SK-N-SH (cell line): ENCODE measurements at regions not wholly inside any gene's neighbourhood (a gene's known extent, or its start where the extent isn't known, plus 50 kb on each side); places are given as distances from the start of the nearest gene placed in this dataset.

Experiments
- CTCF ChIA-PET: fragments of 300-600, 350-600 bp; formaldehyde crosslinking; extraction: SDS; loops from one replicate; lab custom pipeline; 2021; lab: Yijun Ruan, JAX
- POLR2A ChIA-PET: fragments of 350-600 bp; sonication (Branson Sonifier 250); formaldehyde crosslinking; extraction: SDS; loops from one replicate; lab custom pipeline; 2020; ENCODE audit warnings: antibody characterized with exemption, inconsistent platforms; lab: Yijun Ruan, JAX
- DNase-seq: peaks from one replicate; pipeline ENCODE4 v3.0.0; 2012
- H2AFZ ChIP-seq: fragments of 200-600 bp; sonication (generic); 2 replicates; pipeline ENCODE4 v1.8.1; 2016; ENCODE audit warnings: antibody characterized with exemption, mild to moderate bottlenecking, low read depth
- H3F3A ChIP-seq: fragments of 200-600 bp; sonication (generic); replicated peaks from 2 replicates; pipeline ENCODE3; 2016; ENCODE audit warnings: antibody characterized with exemption, mild to moderate bottlenecking; ENCODE audit not compliant: insufficient read depth
- H3K27ac ChIP-seq, 2 experiments: fragments of 200-500 bp in 1 of 2; fragments of 200-600 bp in 1 of 2; sonication (Bioruptor generic) in 1 of 2; sonication (generic), shearing (Covaris generic) in 1 of 2; 2 replicates each; pipeline versions ENCODE4 v1.5.1 to v1.6.1; 2014 to 2016; ENCODE audit warnings: low read depth in 2 of 2, inconsistent platforms in 1 of 2, low read length in 1 of 2, mild to moderate bottlenecking in 1 of 2, mixed read lengths in 1 of 2
- H3K27me3 ChIP-seq: fragments of 200-600 bp; sonication (generic), shearing (Covaris generic); 2 replicates; pipeline ENCODE4 v1.6.1; 2016; ENCODE audit warnings: mixed run types; ENCODE audit not compliant: insufficient read depth
- H3K36me3 ChIP-seq, 2 experiments: fragments of 200-500 bp in 1 of 2; fragments of 200-600 bp in 1 of 2; sonication (Bioruptor generic) in 1 of 2; sonication (generic) in 1 of 2; replicated peaks in 1 of 2; 2 replicates each; pipeline versions ENCODE3 to v1.5.1; 2014 to 2016; ENCODE audit warnings: low read length in 1 of 2, mild to moderate bottlenecking in 1 of 2; ENCODE audit not compliant: insufficient read depth in 2 of 2, control insufficient read depth in 1 of 2
- H3K4me1 ChIP-seq, 2 experiments: fragments of 200-500 bp in 1 of 2; fragments of 200-600 bp in 1 of 2; sonication (Bioruptor generic) in 1 of 2; sonication (generic), shearing (Covaris generic) in 1 of 2; 2 replicates each; pipeline versions ENCODE4 v1.5.1 to v1.6.1; 2014 to 2016; ENCODE audit warnings: low read depth in 1 of 2, low read length in 1 of 2, mixed run types in 1 of 2; ENCODE audit not compliant: insufficient read depth in 2 of 2, control insufficient read depth in 1 of 2
- H3K4me2 ChIP-seq: fragments of 200-600 bp; sonication (generic), shearing (Covaris generic); 2 replicates; pipeline ENCODE4 v1.6.1; 2017; ENCODE audit warnings: mixed run types
- H3K4me3 ChIP-seq, 2 experiments: fragments of 200-500 bp in 1 of 2; fragments of 200-600 bp in 1 of 2; sonication (Bioruptor generic) in 1 of 2; sonication (generic), shearing (Covaris generic) in 1 of 2; 2 replicates each; pipeline versions ENCODE4 v1.5.1 to v1.8.1; 2014 to 2016; ENCODE audit warnings: low read depth in 2 of 2, inconsistent platforms in 1 of 2, low read length in 1 of 2, mild to moderate bottlenecking in 1 of 2, mixed read lengths in 1 of 2, moderate library complexity in 1 of 2
- H3K79me2 ChIP-seq: fragments of 200-600 bp; sonication (generic); 2 replicates; pipeline ENCODE4 v1.8.1; 2017; ENCODE audit warnings: mild to moderate bottlenecking; ENCODE audit not compliant: insufficient read depth
- H3K9ac ChIP-seq: fragments of 200-600 bp; sonication (generic); 2 replicates; pipeline ENCODE4 v1.6.1; 2017; ENCODE audit warnings: mixed run types
- H3K9me2 ChIP-seq: fragments of 200-600 bp; sonication (generic); 2 replicates; pipeline ENCODE4 v1.6.1; 2017; ENCODE audit warnings: mixed run types
- H3K9me3 ChIP-seq: fragments of 200-600 bp; sonication (generic); 2 replicates; pipeline ENCODE4 v1.6.1; 2017; ENCODE audit warnings: mixed run types, mild to moderate bottlenecking, moderate library complexity
- H4K20me1 ChIP-seq: fragments of 200-600 bp; sonication (generic); 2 replicates; pipeline ENCODE4 v1.6.1; 2017; ENCODE audit warnings: mild to moderate bottlenecking, mixed run types; ENCODE audit not compliant: insufficient read depth
- FOSL2 ChIP-seq: IDR thresholded peaks from 2 replicates; pipeline ENCODE4 v1.4.0; 2012; ENCODE audit warnings: low read depth, mild to moderate bottlenecking, moderate library complexity, borderline replicate concordance
- GABPA ChIP-seq: IDR thresholded peaks from 2 replicates; pipeline ENCODE4 v1.4.0; 2012; ENCODE audit warnings: low read depth, mild to moderate bottlenecking
- RCOR1 ChIP-seq: fragments of 150-350 bp; IDR thresholded peaks from 2 replicates; pipeline ENCODE4 v1.6.1; 2017; ENCODE audit warnings: antibody characterized with exemption, low read length
- RFX5 ChIP-seq: IDR thresholded peaks from 2 replicates; pipeline ENCODE4 v1.6.1; 2012; ENCODE audit warnings: mild to moderate bottlenecking, improper control_type of control experiment, low read length
- SIN3A ChIP-seq: IDR thresholded peaks from 2 replicates; pipeline ENCODE4 v1.6.1; 2012; ENCODE audit warnings: low read depth, mild to moderate bottlenecking, low read length, moderate library complexity, borderline replicate concordance
- TCF12 ChIP-seq: IDR thresholded peaks from 2 replicates; pipeline ENCODE4 v1.4.0; 2012
- TEAD4 ChIP-seq: IDR thresholded peaks from 2 replicates; pipeline ENCODE4 v1.4.0; 2012; ENCODE audit warnings: mild to moderate bottlenecking, borderline replicate concordance; ENCODE audit not compliant: insufficient read depth
- WGBS: methylation state at CpG from one replicate; pipeline ENCODE4 v1.1.6; 2017; ENCODE audit warnings: low lambda C conversion rate; 5-methylcytosine and 5-hydroxymethylcytosine counted together
- TF ChIP-seq, protein P1 (sequence below): IDR thresholded peaks from 2 replicates; pipeline ENCODE4 v1.4.0; 2012; ENCODE audit warnings: low read depth, borderline replicate concordance
- TF ChIP-seq, protein P2 (sequence below): fragments of 150-350 bp; IDR thresholded peaks from 2 replicates; pipeline ENCODE4 v1.6.1; 2017; ENCODE audit warnings: antibody characterized with exemption, low read length, low read depth, borderline replicate concordance

DNA sequence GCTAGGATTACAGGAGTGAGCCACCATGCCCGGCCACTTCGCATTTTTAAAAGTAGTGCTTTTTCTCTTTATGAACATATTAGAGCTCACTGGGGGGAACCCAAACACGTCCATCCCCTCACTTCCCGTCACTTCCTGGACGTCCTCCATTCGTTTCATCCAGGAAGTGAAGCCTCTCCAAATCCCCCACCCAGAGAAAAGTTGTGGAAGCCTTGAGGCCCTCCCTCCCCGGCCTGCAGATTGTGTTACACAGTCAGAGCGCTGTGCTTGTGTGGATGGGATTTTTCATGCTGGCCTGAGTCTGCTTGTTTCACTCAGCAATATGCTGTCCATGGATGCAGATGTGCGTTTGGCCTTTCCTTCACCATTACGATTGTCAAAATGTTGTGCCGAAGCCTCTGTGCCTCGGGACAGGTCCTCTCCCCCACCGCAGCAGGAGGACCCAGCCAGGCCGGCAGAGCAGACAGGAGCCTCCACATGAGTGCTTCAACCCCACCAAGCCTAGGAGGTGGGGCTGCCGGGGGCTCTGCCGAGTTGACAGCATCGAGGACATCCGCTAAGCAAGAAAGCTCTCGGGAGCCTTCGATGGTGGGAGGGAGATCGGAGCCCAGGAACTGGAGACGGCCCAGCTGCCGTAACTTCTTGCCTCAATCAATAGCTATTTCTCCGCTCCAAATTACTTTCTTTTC is 121.6 kb upstream of the PPP1R26 start (continued):
- TF ChIP-seq, protein P1, sequence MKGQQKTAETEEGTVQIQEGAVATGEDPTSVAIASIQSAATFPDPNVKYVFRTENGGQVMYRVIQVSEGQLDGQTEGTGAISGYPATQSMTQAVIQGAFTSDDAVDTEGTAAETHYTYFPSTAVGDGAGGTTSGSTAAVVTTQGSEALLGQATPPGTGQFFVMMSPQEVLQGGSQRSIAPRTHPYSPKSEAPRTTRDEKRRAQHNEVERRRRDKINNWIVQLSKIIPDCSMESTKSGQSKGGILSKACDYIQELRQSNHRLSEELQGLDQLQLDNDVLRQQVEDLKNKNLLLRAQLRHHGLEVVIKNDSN = no peak

DNA sequence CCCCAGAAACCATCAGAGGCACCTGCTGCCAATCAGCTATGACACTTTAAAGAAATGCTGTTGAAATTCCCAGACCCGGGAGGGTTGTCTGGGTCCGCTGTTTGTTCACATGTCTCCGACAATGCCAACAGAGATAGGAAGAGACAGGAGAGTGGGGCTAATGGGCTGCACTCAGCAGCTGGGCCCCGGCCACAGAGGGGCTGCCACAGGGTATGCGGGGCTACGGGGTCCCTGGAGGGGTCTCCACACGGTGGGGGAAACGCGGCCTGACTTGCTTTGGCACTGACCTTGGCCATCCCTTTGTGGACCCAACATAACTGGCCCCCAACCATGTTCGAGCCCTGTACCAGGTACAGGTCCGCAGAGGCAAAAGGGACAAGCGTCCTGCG is 121.0 kb upstream of the PPP1R26 start:
- 60% methylated on average over 9 of the region's 13 CpGs for WGBS
- H3K27ac ChIP-seq = no peak overlapping the region
- POLR2A ChIA-PET = no interaction called here
- no peaks in the 10 kb centered on the region for H3K9me2 ChIP-seq
- H3K4me1 ChIP-seq = peaks cover 0 to 3% of the 10 kb centered on the region in 2 experiments; a peak in 1 of 4 replicates
- H3K9me3 ChIP-seq = no peaks in the 10 kb centered on the region
- no peaks in the 10 kb centered on the region for H3K27me3 ChIP-seq
- H3K36me3 ChIP-seq = no peaks in the 10 kb centered on the region
- H3K4me3 ChIP-seq = no peak overlapping the region
- H3K9ac ChIP-seq = no peak overlapping the region
- TF ChIP-seq TEAD4 (no peak), TCF12 (no peak), GABPA (no peak), FOSL2 (no peak), RFX5 (no peak), RCOR1 (no peak)
- TF ChIP-seq, protein P1 = no peak
- TF ChIP-seq, protein P2, sequence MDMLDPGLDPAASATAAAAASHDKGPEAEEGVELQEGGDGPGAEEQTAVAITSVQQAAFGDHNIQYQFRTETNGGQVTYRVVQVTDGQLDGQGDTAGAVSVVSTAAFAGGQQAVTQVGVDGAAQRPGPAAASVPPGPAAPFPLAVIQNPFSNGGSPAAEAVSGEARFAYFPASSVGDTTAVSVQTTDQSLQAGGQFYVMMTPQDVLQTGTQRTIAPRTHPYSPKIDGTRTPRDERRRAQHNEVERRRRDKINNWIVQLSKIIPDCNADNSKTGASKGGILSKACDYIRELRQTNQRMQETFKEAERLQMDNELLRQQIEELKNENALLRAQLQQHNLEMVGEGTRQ = no peak
- no peaks in the 10 kb centered on the region for H3F3A ChIP-seq
- no peaks in the 10 kb centered on the region for H3K79me2 ChIP-seq
- no peak overlapping the region for H2AFZ ChIP-seq
- no peaks in the 10 kb centered on the region for H4K20me1 ChIP-seq
- DNase-seq = no peak
- CTCF ChIA-PET = no interaction called here
- no peak overlapping the region for H3K4me2 ChIP-seq

DNA sequence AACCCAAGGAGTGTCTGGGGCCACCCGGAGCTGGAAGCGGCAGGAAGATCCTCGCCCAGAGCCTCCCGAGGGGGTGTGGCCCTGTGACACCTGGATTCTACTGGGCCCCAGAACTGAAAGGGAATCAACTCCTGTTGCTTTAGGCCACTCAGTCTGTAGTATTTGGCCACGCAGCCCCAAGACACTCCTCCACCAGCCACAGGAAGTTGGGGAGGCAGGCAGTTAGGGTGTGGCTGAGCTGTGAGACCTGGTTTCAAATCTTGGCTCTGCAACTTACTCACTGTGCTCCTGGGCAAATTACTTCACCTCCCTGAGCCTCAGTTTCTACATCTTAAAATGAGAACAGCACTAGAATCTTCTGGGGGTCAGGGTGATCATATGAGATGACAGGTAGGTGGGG is 119.8 kb upstream of the PPP1R26 start:
- Histone ChIP-seq H3K4me1 (peaks cover 0 to 9% of the 10 kb centered on the region in 2 experiments; a peak in 1 of 4 replicates), H3K27me3 (no peaks in the 10 kb centered on the region), H3K9me3 (no peaks in the 10 kb centered on the region), H4K20me1 (no peaks in the 10 kb centered on the region), H3K9ac (no peak overlapping the region), H3K27ac (no peak overlapping the region), H3K4me2 (no peak overlapping the region), H3K4me3 (no peak overlapping the region), H3K79me2 (no peaks in the 10 kb centered on the region), H3K36me3 (no peaks in the 10 kb centered on the region), H3K9me2 (no peaks in the 10 kb centered on the region), H3F3A (no peaks in the 10 kb centered on the region), H2AFZ (no peak overlapping the region)
- no CpG with 5 or more reads among the region's 5 CpGs for WGBS
- TF ChIP-seq SIN3A (no peak), RCOR1 (no peak)
- ChIA-PET CTCF (interaction anchor here (2.5 kb wide), 1 partner anchor 53 kb away, joined by 12 read pairs; no protein-coding TSS in a partner anchor), POLR2A (no interaction called here)
- DNase-seq = no peak
